Neural progenitor cell (in vitro differentiated cells): ENCODE measurements at regions not wholly inside any gene's neighbourhood (a gene's known extent, or its start where the extent isn't known, plus 50 kb on each side); places are given as distances from the start of the nearest gene placed in this dataset.

Experiments
- DNase-seq: peaks from one replicate; pipeline ENCODE4 v3.0.0-alpha.2; 2016; ENCODE audit warnings: low spot score
- H2AFZ ChIP-seq: fragments of 200-600 bp; sonication (generic); replicated peaks from 2 replicates; pipeline ENCODE4 v1.6.1; 2016; ENCODE audit warnings: antibody characterized with exemption
- H3F3A ChIP-seq: fragments of 200-600 bp; sonication (generic); 2 replicates; pipeline ENCODE4 v1.6.1; 2016; ENCODE audit warnings: antibody characterized with exemption, low read depth
- H3K27ac ChIP-seq: fragments of 200-600 bp; sonication (generic); 2 replicates; pipeline ENCODE4 v1.5.1; 2016; ENCODE audit warnings: mild to moderate bottlenecking
- H3K27me3 ChIP-seq: fragments of 200-600 bp; sonication (generic); 2 replicates; pipeline ENCODE4 v1.6.1; 2016; ENCODE audit warnings: mild to moderate bottlenecking, moderate library complexity
- H3K36me3 ChIP-seq: fragments of 200-600 bp; sonication (generic); 2 replicates; pipeline ENCODE4 v1.5.1; 2016
- H3K4me1 ChIP-seq: fragments of 200-600 bp; sonication (generic); 2 replicates; pipeline ENCODE4 v1.6.1; 2016; ENCODE audit warnings: mixed run types
- H3K4me2 ChIP-seq: fragments of 200-600 bp; sonication (generic); 2 replicates; pipeline ENCODE4 v1.6.1; 2016
- H3K4me3 ChIP-seq: fragments of 200-600 bp; sonication (generic); 2 replicates; pipeline ENCODE4 v1.5.1; 2016
- H3K79me2 ChIP-seq: fragments of 200-600 bp; sonication (generic); 2 replicates; pipeline ENCODE4 v1.6.1; 2016; ENCODE audit warnings: low read depth
- H3K9ac ChIP-seq: fragments of 200-600 bp; sonication (generic); 2 replicates; pipeline ENCODE4 v1.6.1; 2016
- H3K9me3 ChIP-seq: fragments of 200-600 bp; sonication (generic); 2 replicates; pipeline ENCODE4 v1.5.1; 2016; ENCODE audit warnings: low read depth
- H4K20me1 ChIP-seq: fragments of 200-600 bp; sonication (generic); 2 replicates; pipeline ENCODE4 v1.6.1; 2016; ENCODE audit warnings: low read depth
- H3K27ac Mint-ChIP-seq: 3 replicates; pipeline ENCODE4 v1.8.0; 2021; ENCODE audit warnings: mixed read lengths
- H3K27me3 Mint-ChIP-seq: 2 replicates; pipeline ENCODE4 v1.8.0; 2022; ENCODE audit warnings: low read depth, mild to moderate bottlenecking, inconsistent platforms, moderate library complexity, mixed read lengths; ENCODE audit not compliant: insufficient read depth
- H3K36me3 Mint-ChIP-seq: 3 replicates; pipeline ENCODE4 v1.8.0; 2021; ENCODE audit warnings: mixed read lengths
- H3K4me1 Mint-ChIP-seq: 3 replicates; pipeline ENCODE4 v1.8.0; 2021; ENCODE audit warnings: mixed read lengths
- H3K4me3 Mint-ChIP-seq: 3 replicates; pipeline ENCODE4 v1.8.0; 2021; ENCODE audit warnings: mild to moderate bottlenecking, moderate library complexity, mixed read lengths
- H3K9me3 Mint-ChIP-seq: 3 replicates; pipeline ENCODE4 v1.8.0; 2020; ENCODE audit warnings: mixed read lengths
- CTCF ChIP-seq: fragments of 200-600 bp; sonication (generic); IDR thresholded peaks from 2 replicates; pipeline ENCODE4 v1.5.1; 2017; ENCODE audit warnings: antibody characterized with exemption, mild to moderate bottlenecking
- EZH2 ChIP-seq: fragments of 200-600 bp; sonication (generic); IDR thresholded peaks from 2 replicates; pipeline ENCODE4 v1.6.1; 2017; ENCODE audit warnings: antibody characterized with exemption, mild to moderate bottlenecking, moderate library complexity
- EZH2phosphoT487 ChIP-seq: fragments of 200-600 bp; sonication (generic); IDR thresholded peaks from 2 replicates; pipeline ENCODE4 v1.6.1; 2017; ENCODE audit warnings: antibody characterized with exemption

- H3K4me3 ChIP-seq, result no peak overlapping the region
- no peaks in the 10 kb centered on the region for H4K20me1 ChIP-seq
- TF ChIP-seq CTCF (no peak), EZH2 (no peak), EZH2phosphoT487 (no peak)
- Mint-ChIP-seq H3K27ac (no peak overlapping the region), H3K9me3 (no peaks in the 10 kb centered on the region), H3K4me3 (no peak overlapping the region), H3K27me3 (no peaks in the 10 kb centered on the region), H3K4me1 (no peaks in the 10 kb centered on the region), H3K36me3 (no peaks in the 10 kb centered on the region)
- H3K27me3 ChIP-seq, result no peaks in the 10 kb centered on the region
- no peak for DNase-seq
- H3K79me2 ChIP-seq, result no peaks in the 10 kb centered on the region
- H3K4me1 ChIP-seq, result no peaks in the 10 kb centered on the region
- H3K9ac ChIP-seq, result no peak overlapping the region
- H3K36me3 ChIP-seq, result no peaks in the 10 kb centered on the region
- no peak overlapping the region for H2AFZ ChIP-seq
- no peak overlapping the region for H3K27ac ChIP-seq
- no peaks in the 10 kb centered on the region for H3K9me3 ChIP-seq
- no peaks in the 10 kb centered on the region for H3F3A ChIP-seq
- H3K4me2 ChIP-seq, result no peak overlapping the region
Observed at GRCh38 chr20:55103188-55103587, 627.8 kb downstream of the DOK5 start.

- Histone ChIP-seq H3K4me3 (no peak overlapping the region), H3K36me3 (no peaks in the 10 kb centered on the region), H3K27ac (no peak overlapping the region), H3K9ac (no peak overlapping the region), H3K79me2 (no peaks in the 10 kb centered on the region), H3K27me3 (no peaks in the 10 kb centered on the region), H4K20me1 (no peaks in the 10 kb centered on the region), H3F3A (no peaks in the 10 kb centered on the region), H2AFZ (no peak overlapping the region), H3K4me1 (no peaks in the 10 kb centered on the region), H3K9me3 (no peaks in the 10 kb centered on the region), H3K4me2 (no peak overlapping the region)
- Mint-ChIP-seq H3K9me3 (no peaks in the 10 kb centered on the region), H3K4me1 (peaks cover 21% of the 10 kb centered on the region), H3K4me3 (no peak overlapping the region), H3K27ac (no peak overlapping the region), H3K27me3 (no peaks in the 10 kb centered on the region), H3K36me3 (no peaks in the 10 kb centered on the region)
- no peak for DNase-seq
- TF ChIP-seq EZH2phosphoT487 (no peak), EZH2 (no peak), CTCF (no peak)
Observed at GRCh38 chr20:55099251-55099650, 623.9 kb downstream of the DOK5 start.

DNA sequence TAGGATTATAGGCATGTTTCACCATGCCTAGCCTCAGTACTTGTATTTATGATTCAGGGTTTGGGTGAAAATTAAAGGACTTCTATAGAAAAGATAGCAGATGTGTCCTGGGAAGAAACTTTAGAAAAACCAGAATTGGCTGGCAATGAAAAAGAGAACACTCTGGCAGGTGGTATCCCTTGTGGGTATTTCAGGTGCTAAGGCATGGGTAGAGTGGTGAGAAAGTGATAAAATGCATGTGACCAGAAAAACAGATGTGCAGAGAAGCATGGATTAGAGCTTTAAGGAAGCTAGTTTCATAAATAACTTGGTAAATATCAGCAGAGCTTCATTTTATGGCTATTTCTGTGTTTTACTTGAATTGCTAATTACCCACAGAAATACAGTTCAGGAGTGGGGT, 622.2 kb downstream of the DOK5 start:
- no peaks in the 10 kb centered on the region for H3K79me2 ChIP-seq
- no peaks in the 10 kb centered on the region for H3K36me3 Mint-ChIP-seq
- no peaks in the 10 kb centered on the region for H3F3A ChIP-seq
- H3K9me3 ChIP-seq, result no peaks in the 10 kb centered on the region
- peaks cover 3% of the 10 kb centered on the region for H3K9me3 Mint-ChIP-seq
- H3K4me2 ChIP-seq, result no peak overlapping the region
- no peaks in the 10 kb centered on the region for H3K4me1 ChIP-seq
- no peak for DNase-seq
- H2AFZ ChIP-seq, result no peak overlapping the region
- TF ChIP-seq EZH2, result no peak
- no peak for TF ChIP-seq EZH2phosphoT487
- no peak for TF ChIP-seq CTCF
- no peak overlapping the region for H3K9ac ChIP-seq
- H4K20me1 ChIP-seq, result no peaks in the 10 kb centered on the region
- peaks cover 21% of the 10 kb centered on the region for H3K4me1 Mint-ChIP-seq
- no peak overlapping the region for H3K27ac Mint-ChIP-seq
- H3K27ac ChIP-seq, result no peak overlapping the region
- no peak overlapping the region for H3K4me3 ChIP-seq
- no peaks in the 10 kb centered on the region for H3K27me3 Mint-ChIP-seq
- H3K36me3 ChIP-seq, result no peaks in the 10 kb centered on the region
- no peaks in the 10 kb centered on the region for H3K27me3 ChIP-seq
- H3K4me3 Mint-ChIP-seq, result no peak overlapping the region
